ENCODE measurements at regions not wholly inside any gene's neighbourhood (a gene's known extent, or its start where the extent isn't known, plus 50 kb on each side); places are given as distances from the start of the nearest gene placed in this dataset.

DNA sequence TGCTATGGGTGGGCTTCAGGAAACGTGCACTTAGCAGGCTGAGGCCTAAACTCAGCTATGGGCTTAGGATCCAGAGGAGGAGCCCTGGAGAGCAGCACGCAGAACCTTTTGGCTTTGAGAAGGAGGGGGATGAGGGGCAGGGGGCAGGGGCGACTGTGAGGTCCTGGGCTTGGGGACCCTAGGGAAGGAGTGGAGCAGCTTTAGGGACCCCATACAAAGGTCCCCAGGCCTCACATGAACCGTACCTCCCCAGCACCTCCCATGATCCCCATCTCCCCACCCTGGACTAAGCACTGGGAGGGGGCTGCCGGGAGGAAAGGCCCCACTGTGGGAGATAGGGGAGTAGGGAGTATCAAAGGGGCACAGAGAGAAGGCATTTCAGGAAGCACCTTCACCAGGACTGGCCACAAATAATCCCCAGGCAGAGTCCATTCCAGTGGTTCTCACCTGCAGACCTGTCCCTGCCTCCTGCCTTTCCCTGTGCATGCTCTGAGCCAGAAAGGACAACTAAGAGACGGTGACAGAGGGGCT, 62.0 kb upstream of the KLF13 start:
- TF ChIP-seq POLR2AphosphoS5 (IDR thresholded peaks at IDR 0.05) (no peak), RAD21 (conservative IDR thresholded peaks at IDR 0.05) (no peak), EZH2 (IDR thresholded peaks at IDR 0.05; ENCODE audit: borderline replicate concordance, insufficient read depth, low read length, poor library complexity, severe bottlenecking) (no peak), MXI1 (conservative IDR thresholded peaks at IDR 0.05; ENCODE audit: poor library complexity, severe bottlenecking) (no peak), EP300 (conservative IDR thresholded peaks at IDR 0.05; ENCODE audit: poor library complexity, severe bottlenecking) (no peak), SMC3 (conservative IDR thresholded peaks at IDR 0.05; ENCODE audit: poor library complexity) (no peak), TAF1 (IDR thresholded peaks at IDR 0.05; ENCODE audit: low read depth) (no peak)
- TF ChIP-seq, protein P1, sequence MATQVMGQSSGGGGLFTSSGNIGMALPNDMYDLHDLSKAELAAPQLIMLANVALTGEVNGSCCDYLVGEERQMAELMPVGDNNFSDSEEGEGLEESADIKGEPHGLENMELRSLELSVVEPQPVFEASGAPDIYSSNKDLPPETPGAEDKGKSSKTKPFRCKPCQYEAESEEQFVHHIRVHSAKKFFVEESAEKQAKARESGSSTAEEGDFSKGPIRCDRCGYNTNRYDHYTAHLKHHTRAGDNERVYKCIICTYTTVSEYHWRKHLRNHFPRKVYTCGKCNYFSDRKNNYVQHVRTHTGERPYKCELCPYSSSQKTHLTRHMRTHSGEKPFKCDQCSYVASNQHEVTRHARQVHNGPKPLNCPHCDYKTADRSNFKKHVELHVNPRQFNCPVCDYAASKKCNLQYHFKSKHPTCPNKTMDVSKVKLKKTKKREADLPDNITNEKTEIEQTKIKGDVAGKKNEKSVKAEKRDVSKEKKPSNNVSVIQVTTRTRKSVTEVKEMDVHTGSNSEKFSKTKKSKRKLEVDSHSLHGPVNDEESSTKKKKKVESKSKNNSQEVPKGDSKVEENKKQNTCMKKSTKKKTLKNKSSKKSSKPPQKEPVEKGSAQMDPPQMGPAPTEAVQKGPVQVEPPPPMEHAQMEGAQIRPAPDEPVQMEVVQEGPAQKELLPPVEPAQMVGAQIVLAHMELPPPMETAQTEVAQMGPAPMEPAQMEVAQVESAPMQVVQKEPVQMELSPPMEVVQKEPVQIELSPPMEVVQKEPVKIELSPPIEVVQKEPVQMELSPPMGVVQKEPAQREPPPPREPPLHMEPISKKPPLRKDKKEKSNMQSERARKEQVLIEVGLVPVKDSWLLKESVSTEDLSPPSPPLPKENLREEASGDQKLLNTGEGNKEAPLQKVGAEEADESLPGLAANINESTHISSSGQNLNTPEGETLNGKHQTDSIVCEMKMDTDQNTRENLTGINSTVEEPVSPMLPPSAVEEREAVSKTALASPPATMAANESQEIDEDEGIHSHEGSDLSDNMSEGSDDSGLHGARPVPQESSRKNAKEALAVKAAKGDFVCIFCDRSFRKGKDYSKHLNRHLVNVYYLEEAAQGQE (IDR thresholded peaks at IDR 0.05; ENCODE audit: borderline replicate concordance) = no peak
- TF ChIP-seq, protein P2, sequence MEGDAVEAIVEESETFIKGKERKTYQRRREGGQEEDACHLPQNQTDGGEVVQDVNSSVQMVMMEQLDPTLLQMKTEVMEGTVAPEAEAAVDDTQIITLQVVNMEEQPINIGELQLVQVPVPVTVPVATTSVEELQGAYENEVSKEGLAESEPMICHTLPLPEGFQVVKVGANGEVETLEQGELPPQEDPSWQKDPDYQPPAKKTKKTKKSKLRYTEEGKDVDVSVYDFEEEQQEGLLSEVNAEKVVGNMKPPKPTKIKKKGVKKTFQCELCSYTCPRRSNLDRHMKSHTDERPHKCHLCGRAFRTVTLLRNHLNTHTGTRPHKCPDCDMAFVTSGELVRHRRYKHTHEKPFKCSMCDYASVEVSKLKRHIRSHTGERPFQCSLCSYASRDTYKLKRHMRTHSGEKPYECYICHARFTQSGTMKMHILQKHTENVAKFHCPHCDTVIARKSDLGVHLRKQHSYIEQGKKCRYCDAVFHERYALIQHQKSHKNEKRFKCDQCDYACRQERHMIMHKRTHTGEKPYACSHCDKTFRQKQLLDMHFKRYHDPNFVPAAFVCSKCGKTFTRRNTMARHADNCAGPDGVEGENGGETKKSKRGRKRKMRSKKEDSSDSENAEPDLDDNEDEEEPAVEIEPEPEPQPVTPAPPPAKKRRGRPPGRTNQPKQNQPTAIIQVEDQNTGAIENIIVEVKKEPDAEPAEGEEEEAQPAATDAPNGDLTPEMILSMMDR (IDR thresholded peaks at IDR 0.05; ENCODE audit: poor library complexity, severe bottlenecking) = no peak
- Histone ChIP-seq H3K27ac (ENCODE audit: low read length) (no peak overlapping the region), H3K4me2 (ENCODE audit: low read length) (no peak overlapping the region), H3K4me3 (ENCODE audit: low read length) (no peak overlapping the region), H3K9me2 (ENCODE audit: insufficient read depth, low read length) (no peaks in the 10 kb centered on the region), H3K27me3 (ENCODE audit: insufficient read depth, low read depth, low read length) (no peaks in the 10 kb centered on the region), H3F3A (ENCODE audit: insufficient read depth, low read length, poor library complexity, severe bottlenecking) (no peaks in the 10 kb centered on the region), H2AFZ (ENCODE audit: low read depth, low read length) (no peak overlapping the region), H3K9me3 (ENCODE audit: low read length) (no peaks in the 10 kb centered on the region), H3K36me3 (ENCODE audit: insufficient read depth, low read length) (no peaks in the 10 kb centered on the region), H4K20me1 (ENCODE audit: insufficient read depth) (no peaks in the 10 kb centered on the region), H3K79me2 (replicated peaks; ENCODE audit: insufficient read depth, low read length) (no peaks in the 10 kb centered on the region), H3K9ac (ENCODE audit: low read length) (no peak overlapping the region)

DNA sequence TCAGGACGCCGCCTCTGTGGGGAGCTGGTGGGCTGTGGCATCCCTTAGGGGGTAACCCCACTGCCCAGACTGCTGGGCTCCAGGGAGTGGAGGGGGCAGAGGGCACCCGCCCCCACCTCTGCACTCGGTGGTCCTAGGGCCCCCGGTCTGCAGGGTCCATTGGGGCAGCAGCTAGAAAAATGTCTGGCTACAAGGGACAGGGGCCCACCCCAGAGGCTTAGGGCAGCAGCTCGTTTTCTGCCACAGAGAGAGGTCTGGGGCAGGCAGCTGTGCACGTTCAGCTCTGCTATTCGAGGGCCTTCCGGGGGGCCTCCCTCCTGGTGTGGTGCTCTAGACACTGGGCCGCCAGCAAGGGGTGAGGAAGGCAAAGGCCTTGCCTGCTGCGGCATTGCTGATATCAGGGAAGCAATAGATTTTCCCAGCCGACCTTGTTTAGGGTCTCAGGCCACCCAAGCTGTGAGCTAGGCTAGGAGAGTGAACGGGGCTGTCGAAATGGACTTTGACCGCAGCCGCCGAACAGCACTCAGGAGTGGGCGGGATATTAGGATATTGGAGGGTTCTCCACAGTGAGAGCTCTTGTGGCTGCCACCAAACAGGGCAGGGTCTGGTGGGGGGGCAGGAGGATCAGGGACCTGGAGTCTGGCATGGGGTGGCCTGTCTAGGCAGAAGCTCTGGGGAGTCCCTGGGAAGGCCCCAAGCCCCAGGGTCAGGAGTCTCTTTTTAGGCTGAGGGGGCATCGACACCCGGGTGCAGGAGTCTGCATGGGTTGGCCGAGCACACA, 61.4 kb upstream of the KLF13 start:
- Histone ChIP-seq H3F3A (ENCODE audit: insufficient read depth, low read length, poor library complexity, severe bottlenecking) (no peaks in the 10 kb centered on the region), H3K27me3 (ENCODE audit: insufficient read depth, low read depth, low read length) (no peaks in the 10 kb centered on the region), H3K79me2 (replicated peaks; ENCODE audit: insufficient read depth, low read length) (no peaks in the 10 kb centered on the region), H3K4me3 (ENCODE audit: low read length) (no peak overlapping the region), H3K36me3 (ENCODE audit: insufficient read depth, low read length) (no peaks in the 10 kb centered on the region), H3K9ac (ENCODE audit: low read length) (no peak overlapping the region), H4K20me1 (ENCODE audit: insufficient read depth) (no peaks in the 10 kb centered on the region), H3K9me3 (ENCODE audit: low read length) (no peaks in the 10 kb centered on the region), H3K4me2 (ENCODE audit: low read length) (no peak overlapping the region), H3K27ac (ENCODE audit: low read length) (no peak overlapping the region), H2AFZ (ENCODE audit: low read depth, low read length) (no peak overlapping the region), H3K9me2 (ENCODE audit: insufficient read depth, low read length) (no peaks in the 10 kb centered on the region)
- TF ChIP-seq EZH2 (IDR thresholded peaks at IDR 0.05; ENCODE audit: borderline replicate concordance, insufficient read depth, low read length, poor library complexity, severe bottlenecking) (no peak), EP300 (conservative IDR thresholded peaks at IDR 0.05; ENCODE audit: poor library complexity, severe bottlenecking) (no peak), SMC3 (conservative IDR thresholded peaks at IDR 0.05; ENCODE audit: poor library complexity) (no peak), TAF1 (IDR thresholded peaks at IDR 0.05; ENCODE audit: low read depth) (no peak), RAD21 (conservative IDR thresholded peaks at IDR 0.05) (no peak), POLR2AphosphoS5 (IDR thresholded peaks at IDR 0.05) (no peak), MXI1 (conservative IDR thresholded peaks at IDR 0.05; ENCODE audit: poor library complexity, severe bottlenecking) (no peak)
- TF ChIP-seq, protein P2 (IDR thresholded peaks at IDR 0.05; ENCODE audit: poor library complexity, severe bottlenecking) = no peak
- TF ChIP-seq, protein P1 (IDR thresholded peaks at IDR 0.05; ENCODE audit: borderline replicate concordance) = no peak
